ENCODE measurements at regions not wholly inside any gene's neighbourhood (a gene's known extent, or its start where the extent isn't known, plus 50 kb on each side); places are given as distances from the start of the nearest gene placed in this dataset.

GRCh38 chr12:78611504-78611903 is 253.1 kb upstream of the SYT1 start:
- no peak for DNase-seq

GRCh38 chr12:78612190-78612589 is 252.4 kb upstream of the SYT1 start:
- DNase-seq, result no peak

GRCh38 chr12:78617683-78618082 is 246.9 kb upstream of the SYT1 start:
- DNase-seq, result no peak

- no peak for DNase-seq
These were observed 241.9 kb upstream of the SYT1 start for GRCh38 chr12:78622529-78623195.

- no peak for DNase-seq
These were observed 236.0 kb upstream of the SYT1 start for GRCh38 chr12:78628491-78629100.

GRCh38 chr12:78636231-78636855 is 228.2 kb upstream of the SYT1 start:
- DNase-seq, result no peak

GRCh38 chr12:78641837-78642423 is 222.6 kb upstream of the SYT1 start:
- no peak for DNase-seq

GRCh38 chr12:78645956-78646355 is 218.6 kb upstream of the SYT1 start:
- no peak for DNase-seq

GRCh38 chr12:78651755-78652154 is 212.8 kb upstream of the SYT1 start:
- DNase-seq, result no peak

GRCh38 chr12:78666584-78666983 is 198.0 kb upstream of the SYT1 start:
- no peak for DNase-seq

GRCh38 chr12:78671295-78671694 is 193.3 kb upstream of the SYT1 start:
- DNase-seq, result no peak

GRCh38 chr12:78672033-78672432 is 192.5 kb upstream of the SYT1 start:
- no peak for DNase-seq

GRCh38 chr12:78674311-78675090 is 190.1 kb upstream of the SYT1 start:
- DNase-seq, result no peak

- DNase-seq, result no peak
These were observed 184.0 kb upstream of the SYT1 start for GRCh38 chr12:78680596-78680995.

GRCh38 chr12:78683031-78683430 is 181.5 kb upstream of the SYT1 start:
- DNase-seq, result no peak

- no peak for DNase-seq
These were observed 180.9 kb upstream of the SYT1 start for GRCh38 chr12:78683626-78684025.

- DNase-seq, result no peak
These were observed 180.2 kb upstream of the SYT1 start for GRCh38 chr12:78684419-78684818.

- DNase-seq, result no peak
These were observed 168.8 kb upstream of the SYT1 start for GRCh38 chr12:78695749-78696148.

- no peak for DNase-seq
These were observed 168.3 kb upstream of the SYT1 start for GRCh38 chr12:78696267-78696666.

GRCh38 chr12:78697817-78698415 is 166.7 kb upstream of the SYT1 start:
- DNase-seq, result no peak

- DNase-seq, result no peak
These were observed 165.8 kb upstream of the SYT1 start for GRCh38 chr12:78698747-78699146.

- no peak for DNase-seq
These were observed 164.0 kb upstream of the SYT1 start for GRCh38 chr12:78700565-78700964.

All from RPMI8226 (cell line).